ENCODE measurements at regions not wholly inside any gene's neighbourhood (a gene's known extent, or its start where the extent isn't known, plus 50 kb on each side); places are given as distances from the start of the nearest gene placed in this dataset.

DNA sequence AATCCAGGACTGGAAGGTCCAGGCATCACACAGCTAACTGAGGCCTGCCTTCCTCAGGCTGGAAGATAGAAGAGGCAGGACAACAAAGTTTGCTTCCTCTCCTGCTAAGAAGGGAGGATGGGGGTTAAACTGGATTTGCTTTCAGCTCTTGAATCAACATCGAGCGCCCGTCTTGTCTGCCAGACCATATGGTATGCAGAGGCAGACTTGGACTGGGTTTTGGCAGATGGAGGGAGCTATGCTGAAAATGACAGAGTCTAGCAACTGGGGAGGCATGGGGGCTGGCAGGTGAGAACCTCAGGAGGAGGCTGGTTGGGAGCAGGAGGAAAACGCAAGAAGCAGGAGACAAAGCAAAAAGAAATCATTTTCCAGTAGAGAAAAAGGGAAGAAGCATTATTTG is 289.5 kb upstream of the IL12B start:
- no peak for TF ChIP-seq POLR2A (IDR thresholded peaks at IDR 0.05)
- TF ChIP-seq CTCF (IDR thresholded peaks at IDR 0.05), result no peak
